Glutamatergic neuron (in vitro differentiated cells): ENCODE measurements at regions not wholly inside any gene's neighbourhood (a gene's known extent, or its start where the extent isn't known, plus 50 kb on each side); places are given as distances from the start of the nearest gene placed in this dataset.

Experiments
- DNase-seq: peaks from one replicate; pipeline ENCODE4 v3.0.0; 2022
- H3K27ac Mint-ChIP-seq: one replicate; pipeline ENCODE4 v1.8.0; 2020; ENCODE audit warnings: mild to moderate bottlenecking, mixed read lengths, inconsistent platforms; ENCODE audit not compliant: unreplicated experiment
- H3K27me3 Mint-ChIP-seq: one replicate; pipeline ENCODE4 v1.8.0; 2020; ENCODE audit warnings: mild to moderate bottlenecking, moderate library complexity, mixed read lengths, inconsistent platforms; ENCODE audit not compliant: unreplicated experiment
- H3K36me3 Mint-ChIP-seq: one replicate; pipeline ENCODE4 v1.8.0; 2020; ENCODE audit warnings: mild to moderate bottlenecking, mixed read lengths, inconsistent platforms; ENCODE audit not compliant: unreplicated experiment
- H3K4me1 Mint-ChIP-seq: one replicate; pipeline ENCODE4 v1.8.0; 2020; ENCODE audit warnings: mild to moderate bottlenecking, low read depth, mixed read lengths, inconsistent platforms; ENCODE audit not compliant: unreplicated experiment
- H3K4me3 Mint-ChIP-seq: one replicate; pipeline ENCODE4 v1.8.0; 2020; ENCODE audit warnings: mild to moderate bottlenecking, mixed read lengths, inconsistent platforms; ENCODE audit not compliant: unreplicated experiment
- H3K9me3 Mint-ChIP-seq: one replicate; pipeline ENCODE4 v1.8.0; 2020; ENCODE audit warnings: mild to moderate bottlenecking, moderate library complexity, mixed read lengths, inconsistent platforms; ENCODE audit not compliant: unreplicated experiment
- CTCF ChIP-seq: fragments of 200-600 bp; sonication (generic); IDR thresholded peaks from one replicate; pipeline ENCODE4 v1.5.0; 2021; ENCODE audit not compliant: partially characterized antibody, unreplicated experiment

GRCh38 chr2:64204703-64205102 is 60.5 kb upstream of the PELI1 start:
- H3K4me3 Mint-ChIP-seq, result no peak overlapping the region
- H3K36me3 Mint-ChIP-seq, result no peaks in the 10 kb centered on the region
- H3K27ac Mint-ChIP-seq, result no peak overlapping the region
- DNase-seq, result no peak
- H3K9me3 Mint-ChIP-seq, result peaks cover 4% of the 10 kb centered on the region
- H3K4me1 Mint-ChIP-seq, result no peaks in the 10 kb centered on the region
- no peak for TF ChIP-seq CTCF
- H3K27me3 Mint-ChIP-seq, result peaks cover 2% of the 10 kb centered on the region

- H3K36me3 Mint-ChIP-seq, result no peaks in the 10 kb centered on the region
- H3K4me1 Mint-ChIP-seq, result no peaks in the 10 kb centered on the region
- TF ChIP-seq CTCF, result no peak
- H3K27ac Mint-ChIP-seq, result no peak overlapping the region
- no peak for DNase-seq
- H3K9me3 Mint-ChIP-seq, result peaks cover 4% of the 10 kb centered on the region
- H3K27me3 Mint-ChIP-seq, result peaks cover 2% of the 10 kb centered on the region
- H3K4me3 Mint-ChIP-seq, result no peak overlapping the region
These were observed 61.2 kb upstream of the PELI1 start for GRCh38 chr2:64205415-64205814.

- Mint-ChIP-seq H3K9me3 (peaks cover 4% of the 10 kb centered on the region), H3K36me3 (no peaks in the 10 kb centered on the region), H3K27ac (no peak overlapping the region), H3K4me1 (no peaks in the 10 kb centered on the region), H3K4me3 (no peak overlapping the region), H3K27me3 (peaks cover 7% of the 10 kb centered on the region)
- TF ChIP-seq CTCF, result no peak
- DNase-seq, result no peak
These were observed 63.4 kb upstream of the PELI1 start for GRCh38 chr2:64207573-64207972.

GRCh38 chr2:64210816-64211215 is 66.6 kb upstream of the PELI1 start:
- Mint-ChIP-seq H3K27me3 (peaks cover 7% of the 10 kb centered on the region), H3K4me1 (no peaks in the 10 kb centered on the region), H3K4me3 (no peak overlapping the region), H3K9me3 (peaks cover 4% of the 10 kb centered on the region), H3K27ac (no peak overlapping the region), H3K36me3 (no peaks in the 10 kb centered on the region)
- no peak for TF ChIP-seq CTCF
- DNase-seq, result no peak

- Mint-ChIP-seq H3K36me3 (no peaks in the 10 kb centered on the region), H3K4me3 (no peak overlapping the region), H3K27me3 (peaks cover 4% of the 10 kb centered on the region), H3K4me1 (no peaks in the 10 kb centered on the region), H3K9me3 (peaks cover 2% of the 10 kb centered on the region), H3K27ac (no peak overlapping the region)
- no peak for DNase-seq
- TF ChIP-seq CTCF, result no peak
These were observed 67.2 kb upstream of the PELI1 start for GRCh38 chr2:64211276-64211921.
